Left forelimb (tissue), 1 donor: ENCODE measurements at regions not wholly inside any gene's neighbourhood (a gene's known extent, or its start where the extent isn't known, plus 50 kb on each side); places are given as distances from the start of the nearest gene placed in this dataset.

Experiments
- DNase-seq: peaks from one replicate; pipeline ENCODE4 v3.0.0-alpha.2; 2018; ENCODE audit warnings: low spot score

- DNase-seq: no peak
Measured at GRCh38 chr14:38847161-38847560, 255.9 kb downstream of the SEC23A start.

- no peak for DNase-seq
Measured at GRCh38 chr14:38839694-38840365, 263.2 kb downstream of the SEC23A start.

GRCh38 chr14:38838979-38839323, 264.1 kb downstream of the SEC23A start:
- DNase-seq: no peak

- no peak for DNase-seq
Measured at GRCh38 chr14:38838049-38838978, 264.7 kb downstream of the SEC23A start.

GRCh38 chr14:38837343-38838048, 265.5 kb downstream of the SEC23A start:
- no peak for DNase-seq

- DNase-seq: no peak
Measured at GRCh38 chr14:38836539-38836938, 266.5 kb downstream of the SEC23A start.

- DNase-seq: no peak
Measured at GRCh38 chr14:38835874-38836273, 267.2 kb downstream of the SEC23A start.

- DNase-seq: no peak
Measured at GRCh38 chr14:38828183-38828827, 274.7 kb downstream of the SEC23A start.

GRCh38 chr14:38824706-38825105, 278.3 kb downstream of the SEC23A start:
- no peak for DNase-seq

- DNase-seq: no peak
Measured at GRCh38 chr14:38818555-38818954, 284.5 kb downstream of the SEC23A start.

GRCh38 chr14:38808734-38809455, 294.1 kb downstream of the SEC23A start:
- DNase-seq: no peak

GRCh38 chr14:38799671-38800070, 303.4 kb downstream of the SEC23A start:
- no peak for DNase-seq

- DNase-seq: no peak
Measured at GRCh38 chr14:38794677-38795076, 308.4 kb downstream of the SEC23A start.

- DNase-seq: no peak
Measured at GRCh38 chr14:38791862-38792261, 311.2 kb downstream of the SEC23A start.

- no peak for DNase-seq
Measured at GRCh38 chr14:38790916-38791315, 312.1 kb downstream of the SEC23A start.

GRCh38 chr14:38789805-38790204, 313.2 kb downstream of the SEC23A start:
- DNase-seq: no peak

GRCh38 chr14:38788060-38788459, 315.0 kb downstream of the SEC23A start:
- DNase-seq: no peak

- no peak for DNase-seq
Measured at GRCh38 chr14:38786921-38787320, 316.1 kb downstream of the SEC23A start.

GRCh38 chr14:38777401-38777800, 325.6 kb downstream of the SEC23A start:
- no peak for DNase-seq

GRCh38 chr14:38775986-38776385, 327.0 kb downstream of the SEC23A start:
- DNase-seq: no peak

GRCh38 chr14:38774162-38774561, 328.9 kb downstream of the SEC23A start:
- no peak for DNase-seq

- DNase-seq: no peak
Measured at GRCh38 chr14:38770251-38770650, 332.8 kb downstream of the SEC23A start.
